Sciatic nerve (tissue), 2 donors: ENCODE measurements at regions not wholly inside any gene's neighbourhood (a gene's known extent, or its start where the extent isn't known, plus 50 kb on each side); places are given as distances from the start of the nearest gene placed in this dataset.
"Not testable (repeated sequence)": the region's sequence is repeated elsewhere in the genome, so short reads cannot be mapped to it uniquely, and the experiment has no call there.

Experiments
- ATAC-seq: fragments of 200-7000 bp; cut with Tn5 transposase; one replicate; pipeline ENCODE4 v1.9.1; 2020; ENCODE audit warnings: mild to moderate bottlenecking, moderate library complexity
- DNase-seq: peaks from one replicate; pipeline ENCODE4 v3.0.0-alpha.2; 2020; ENCODE audit warnings: low spot score
- intact Hi-C: fragments of 100-400 bp; cut with DNase I; formaldehyde crosslinking; loops from one replicate; pipeline ENCODE4 v1.14.2; 2022
- donor health status: DM: no; HTN: no; CAD: no.
- donor health status: DM: no; HTN: no; CAD: no.

- intact Hi-C loops: no loop called here
- ATAC-seq (no peak), DNase-seq (no peak)
These were observed 104.0 kb downstream of the TANC2 start for GRCh38 chr17:63070031-63070430.

DNA sequence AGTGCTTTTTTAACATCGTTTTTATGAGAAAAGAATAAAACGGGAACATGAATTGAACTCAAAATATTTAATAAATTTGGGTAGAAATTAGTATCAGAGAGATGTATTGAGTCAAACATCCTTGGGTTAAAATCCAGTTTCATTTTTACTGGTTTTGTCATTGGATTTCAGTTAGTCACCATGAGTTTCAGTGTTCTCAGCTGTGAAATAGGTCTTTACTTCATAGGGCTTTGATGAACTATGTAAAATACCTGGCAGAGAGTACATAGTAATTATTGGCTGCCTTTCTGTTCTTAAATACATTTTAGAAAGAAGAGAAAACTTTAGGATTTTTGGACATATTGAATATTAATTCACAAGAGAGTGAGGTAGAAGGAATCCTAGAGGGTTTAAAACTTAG is 105.8 kb downstream of the TANC2 start:
- intact Hi-C loops: no loop called here

GRCh38 chr17:63075969-63076368 is 109.9 kb downstream of the TANC2 start:
- ATAC-seq: no peak
- DNase-seq: no peak
- intact Hi-C loops: no loop called here

More for the DNA sequence above, 105.8 kb downstream of the TANC2 start:
- DNase-seq (no peak), ATAC-seq (no peak)

DNA sequence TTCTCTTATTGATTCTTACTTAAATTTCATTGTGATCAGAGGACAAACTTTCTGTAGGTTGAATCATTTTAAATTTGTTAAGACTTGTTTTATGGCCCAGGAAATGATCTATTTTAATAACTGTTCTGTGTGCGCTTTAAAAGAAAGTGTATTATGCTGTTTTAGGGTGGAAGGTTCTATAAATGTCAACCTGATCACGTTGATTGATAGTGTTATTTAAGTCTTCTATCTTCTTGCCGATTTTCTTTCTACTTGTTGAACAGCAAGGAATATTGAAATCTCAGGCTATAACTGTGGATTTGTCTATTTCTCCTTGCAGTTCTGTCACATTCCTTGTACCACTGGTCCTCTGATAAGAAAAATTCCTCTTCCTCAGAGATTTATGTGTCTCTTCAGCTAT is 112.7 kb downstream of the TANC2 start:
- intact Hi-C loops: no loop called here
- DNase-seq: no peak
- no peak for ATAC-seq

DNA sequence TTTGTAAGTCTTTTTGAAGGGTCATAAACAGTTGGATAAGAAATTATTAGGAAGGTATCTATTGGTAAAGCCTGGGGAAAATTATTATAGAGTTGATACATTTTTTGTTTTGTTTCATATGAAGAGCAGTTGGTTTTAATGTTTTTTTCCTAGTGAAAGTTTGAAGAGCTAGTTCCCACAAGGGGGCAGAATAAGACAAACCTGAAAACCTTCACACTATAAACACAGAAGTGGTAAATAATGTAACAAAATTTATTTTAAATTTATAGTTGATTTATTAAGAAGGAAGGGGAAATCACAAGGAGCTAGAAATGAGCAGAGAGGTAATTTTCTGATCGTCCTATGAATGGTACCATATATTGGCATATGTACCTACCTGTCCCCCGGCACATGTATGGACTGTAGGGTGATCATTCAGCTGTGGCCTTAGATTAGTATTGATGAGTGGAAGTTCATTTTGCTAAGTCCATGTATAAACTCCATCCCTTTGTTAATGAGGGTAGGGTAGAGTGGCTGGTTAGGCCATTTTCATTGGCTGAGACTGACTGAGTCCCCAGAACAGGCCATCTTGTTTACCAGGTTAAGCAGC is 116.3 kb downstream of the TANC2 start:
- intact Hi-C loops: no loop called here
- no peak for ATAC-seq
- no peak for DNase-seq

DNA sequence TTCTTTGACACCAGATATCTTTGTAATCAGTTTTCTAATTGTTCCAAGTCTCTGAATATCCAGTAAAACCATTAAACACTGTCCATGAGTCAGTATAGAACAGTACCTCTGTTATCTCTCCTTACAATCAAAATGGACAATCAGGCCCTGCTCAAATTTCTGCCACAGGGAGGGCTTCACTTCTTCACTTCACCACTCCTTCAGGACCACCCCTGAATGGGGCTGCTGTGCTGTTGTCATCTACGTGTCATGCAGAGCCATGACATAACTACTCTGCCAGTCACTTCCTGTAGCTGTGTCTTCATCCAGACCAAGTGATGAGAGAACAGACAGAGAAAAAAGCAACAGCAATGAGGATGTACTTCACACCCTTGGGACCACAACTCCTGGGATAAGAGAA is 116.9 kb downstream of the TANC2 start:
- intact Hi-C loops: no loop called here
- no peak for ATAC-seq
- DNase-seq: no peak

- intact Hi-C loops: no loop called here
- DNase-seq: no peak
- ATAC-seq: no peak
These were observed 120.6 kb downstream of the TANC2 start for GRCh38 chr17:63086483-63087185.

- intact Hi-C loops, ATAC-seq, DNase-seq: not testable (repeated sequence)
These were observed 124.5 kb downstream of the TANC2 start for GRCh38 chr17:63090358-63091114.

GRCh38 chr17:63091909-63092308 is 125.9 kb downstream of the TANC2 start:
- DNase-seq, intact Hi-C loops, ATAC-seq: not testable (repeated sequence)

GRCh38 chr17:63094631-63095030 is 128.6 kb downstream of the TANC2 start:
- ATAC-seq: no peak
- intact Hi-C loops: no loop called here
- DNase-seq: no peak

GRCh38 chr17:63095459-63095858 is 129.4 kb downstream of the TANC2 start:
- DNase-seq: no peak
- no peak for ATAC-seq
- intact Hi-C loops: no loop called here

GRCh38 chr17:63095879-63096278 is 129.8 kb downstream of the TANC2 start:
- no peak for ATAC-seq
- intact Hi-C loops: no loop called here
- DNase-seq: no peak

- ATAC-seq: no peak
- DNase-seq: no peak
- intact Hi-C loops: no loop called here
These were observed 130.4 kb downstream of the TANC2 start for GRCh38 chr17:63096426-63096825.

DNA sequence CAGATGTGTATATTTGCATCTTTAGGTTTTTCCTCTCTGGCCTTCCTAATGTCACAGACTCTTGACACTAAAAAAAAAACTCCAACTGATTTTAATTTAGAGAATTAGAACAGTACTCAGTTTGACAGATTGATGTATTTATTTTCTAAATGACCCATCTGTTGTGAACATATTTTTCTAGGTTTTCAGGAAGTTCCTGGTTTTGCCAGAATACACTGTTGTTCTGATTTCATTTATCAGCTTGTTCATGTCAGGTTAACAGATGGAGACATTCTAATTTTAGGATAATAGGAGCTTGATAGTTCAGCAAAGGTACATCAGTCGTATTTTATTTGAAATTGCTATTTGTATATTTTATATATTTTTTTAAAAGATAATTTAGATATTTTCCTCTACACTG is 133.4 kb downstream of the TANC2 start:
- intact Hi-C loops: no loop called here
- no peak for ATAC-seq
- no peak for DNase-seq

- ATAC-seq (no peak), DNase-seq (no peak)
- intact Hi-C loops: no loop called here
These were observed 136.0 kb downstream of the TANC2 start for GRCh38 chr17:63102034-63102433.

- no peak for ATAC-seq
- no peak for DNase-seq
- intact Hi-C loops: no loop called here
These were observed 140.0 kb downstream of the TANC2 start for GRCh38 chr17:63106050-63106449.

DNA sequence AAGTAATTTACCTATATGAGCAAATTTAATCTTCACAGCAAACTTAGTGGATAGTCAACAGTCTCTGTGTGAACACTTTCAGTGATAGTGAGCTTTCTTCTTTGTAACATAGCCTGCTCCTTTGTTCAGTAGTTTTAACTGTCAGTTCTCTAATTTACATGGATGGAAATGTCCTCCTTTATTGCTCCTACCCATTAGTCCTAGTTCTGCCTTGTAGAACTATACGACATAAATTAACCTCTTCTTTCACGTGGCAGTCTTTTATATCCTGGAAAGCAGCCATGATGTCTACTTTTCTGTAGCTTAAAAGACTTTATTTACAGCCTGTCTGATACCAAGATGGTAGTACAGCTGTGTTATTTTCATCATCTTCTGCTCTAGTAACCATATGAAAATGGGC is 143.6 kb downstream of the TANC2 start:
- ATAC-seq: no peak
- intact Hi-C loops: no loop called here
- DNase-seq: no peak

DNA sequence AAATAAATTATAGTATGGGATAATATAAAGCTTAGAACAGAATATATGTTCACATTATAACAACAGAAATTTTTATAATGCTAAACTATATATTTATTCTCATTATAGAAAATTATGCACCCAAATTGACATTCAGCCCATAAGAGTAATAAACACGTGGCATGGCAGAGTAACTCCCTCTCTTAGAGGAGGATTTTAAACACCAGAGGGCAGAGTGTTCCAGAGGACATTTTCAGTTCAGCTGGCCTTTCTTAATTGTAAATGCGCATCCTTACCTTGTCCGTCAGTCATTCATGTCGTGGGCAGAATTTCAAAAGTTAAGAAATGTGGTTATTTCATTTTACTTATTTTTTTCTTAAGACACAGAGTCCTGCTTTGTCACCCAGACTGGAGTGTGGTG is 147.1 kb downstream of the TANC2 start:
- ATAC-seq (no peak), DNase-seq (no peak)
- intact Hi-C loops: no loop called here

GRCh38 chr17:63116228-63116627 is 150.2 kb downstream of the TANC2 start:
- intact Hi-C loops: no loop called here
- DNase-seq: no peak

More at GRCh38 chr17:63116228-63116627, 150.2 kb downstream of the TANC2 start:
- no peak for ATAC-seq
